ENCODE measurements at regions not wholly inside any gene's neighbourhood (a gene's known extent, or its start where the extent isn't known, plus 50 kb on each side); places are given as distances from the start of the nearest gene placed in this dataset.

- DNase-seq: no peak
Observed at GRCh38 chr3:187618722-187619121, 51.5 kb downstream of the SST start.

- DNase-seq: no peak
Observed at GRCh38 chr3:187617213-187617612, 53.0 kb downstream of the SST start.

GRCh38 chr3:187616307-187616972 is 53.8 kb downstream of the SST start:
- DNase-seq: peak; percentile 84

GRCh38 chr3:187615630-187616029 is 54.6 kb downstream of the SST start:
- DNase-seq: peak; percentile 18

GRCh38 chr3:187612656-187613055 is 57.5 kb downstream of the SST start:
- no peak for DNase-seq

GRCh38 chr3:187610981-187611511 is 59.1 kb downstream of the SST start:
- DNase-seq: no peak

- no peak for DNase-seq
Observed at GRCh38 chr3:187594272-187594671, 75.9 kb downstream of the SST start.

- no peak for DNase-seq
Observed at GRCh38 chr3:187593451-187593850, 76.7 kb downstream of the SST start.

GRCh38 chr3:187590861-187591576 is 79.2 kb downstream of the SST start:
- no peak for DNase-seq

- DNase-seq: peak; percentile 86
Observed at GRCh38 chr3:187587076-187587475, 83.1 kb downstream of the SST start.

- DNase-seq: no peak
Observed at GRCh38 chr3:187586226-187586625, 84.0 kb downstream of the SST start.

- DNase-seq: no peak
Observed at GRCh38 chr3:187572441-187572840, 97.8 kb downstream of the SST start.

- DNase-seq: no peak
Observed at GRCh38 chr3:187571701-187572100, 98.5 kb downstream of the SST start.

- no peak for DNase-seq
Observed at GRCh38 chr3:187570776-187571175, 99.4 kb downstream of the SST start.

GRCh38 chr3:187568171-187568570 is 102.0 kb downstream of the SST start:
- no peak for DNase-seq

- DNase-seq: peak; percentile 69
Observed at GRCh38 chr3:187567661-187568121, 102.5 kb downstream of the SST start.

GRCh38 chr3:187567021-187567420 is 103.2 kb downstream of the SST start:
- DNase-seq: peak; percentile 13

- DNase-seq: no peak
Observed at GRCh38 chr3:187565701-187566100, 104.5 kb downstream of the SST start.

GRCh38 chr3:187558990-187559389 is 111.2 kb downstream of the SST start:
- no peak for DNase-seq

- no peak for DNase-seq
Observed at GRCh38 chr3:187551416-187551815, 118.8 kb downstream of the SST start.

- DNase-seq: peak; percentile 6
Observed at GRCh38 chr3:187550446-187550845, 119.7 kb downstream of the SST start.

- no peak for DNase-seq
Observed at GRCh38 chr3:187545366-187545765, 124.8 kb downstream of the SST start.

GRCh38 chr3:187544326-187544725 is 125.9 kb downstream of the SST start:
- no peak for DNase-seq

GRCh38 chr3:187540847-187541246 is 129.3 kb downstream of the SST start:
- no peak for DNase-seq

Measured in hematopoietic multipotent progenitor cell treated with erythropoietin and hydrocortisone succinate and interleukin-3 and kit ligand, for 4 days (in vitro differentiated cells).